ENCODE measurements at regions not wholly inside any gene's neighbourhood (a gene's known extent, or its start where the extent isn't known, plus 50 kb on each side); places are given as distances from the start of the nearest gene placed in this dataset.

DNA sequence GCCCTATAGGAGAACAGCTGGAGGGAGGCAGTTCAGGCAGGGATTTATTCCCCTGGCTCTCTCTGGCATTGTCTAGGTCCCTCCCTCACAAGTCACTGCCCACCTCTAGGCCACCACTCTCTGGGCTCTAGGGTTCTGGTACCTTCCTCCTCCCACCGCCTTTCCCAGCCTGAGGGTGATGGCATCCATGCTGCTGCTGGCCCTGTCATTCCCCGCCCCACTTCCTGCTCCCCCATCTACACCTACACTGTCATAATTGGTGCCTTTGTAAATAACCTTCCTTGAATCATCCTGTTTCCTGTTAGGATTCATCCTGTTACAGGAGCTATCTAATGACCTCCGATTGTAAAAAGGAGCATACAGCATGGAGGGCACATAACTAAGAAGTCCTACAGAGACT, 303.3 kb upstream of the COBL start:
- Histone ChIP-seq H3K4me3 (ENCODE audit: control insufficient read depth in 1 of 2, extremely low read depth in 1 of 2, low read length in 1 of 2) (no peak overlapping the region), H3K27me3 (replicated peaks in 1 of 2; ENCODE audit: control insufficient read depth in 2 of 2, extremely low read depth in 1 of 2, insufficient read depth in 2 of 2, low read length in 1 of 2) (no peaks in the 10 kb centered on the region), H3K4me1 (ENCODE audit: control insufficient read depth in 1 of 2, extremely low read depth in 1 of 2, insufficient read depth in 2 of 2, low read length in 2 of 2) (no peaks in the 10 kb centered on the region), H3K36me3 (ENCODE audit: control insufficient read depth in 2 of 2, extremely low read depth in 1 of 2, insufficient read depth in 1 of 2, low read length in 1 of 2) (no peaks in the 10 kb centered on the region), H3K27ac (ENCODE audit: low read length) (no peak overlapping the region), H3K9me3 (no peaks in the 10 kb centered on the region)
- Mint-ChIP-seq H3K27ac (no peak overlapping the region), H3K9me3 (peaks cover 11 to 22% (median 16%) of the 10 kb centered on the region in 3 donors), H3K4me1 (no peaks in the 10 kb centered on the region), H3K4me3 (no peak overlapping the region), H3K36me3 (no peaks in the 10 kb centered on the region), H3K27me3 (no peaks in the 10 kb centered on the region)
- DNase-seq: no peak
- WGBS (ENCODE audit: insufficient coverage): 77% methylated on average over 3 of the region's 3 CpGs
- CTCF ChIA-PET: no interaction called here
- ATAC-seq (replicated peaks in 1 of 4): no peak
- POLR2A ChIA-PET: no interaction called here

- Mint-ChIP-seq H3K4me3 (no peak overlapping the region), H3K36me3 (no peaks in the 10 kb centered on the region), H3K4me1 (no peaks in the 10 kb centered on the region), H3K27me3 (no peaks in the 10 kb centered on the region), H3K9me3 (peaks cover 2 to 9% (median 5%) of the 10 kb centered on the region in 3 donors), H3K27ac (no peak overlapping the region)
- no peak overlapping the region for H3K4me3 ChIP-seq (ENCODE audit: control insufficient read depth in 1 of 2, extremely low read depth in 1 of 2, low read length in 1 of 2)
- no peak overlapping the region for H3K27ac ChIP-seq (ENCODE audit: low read length)
- H3K9me3 ChIP-seq: no peaks in the 10 kb centered on the region
- H3K36me3 ChIP-seq (ENCODE audit: control insufficient read depth in 2 of 2, extremely low read depth in 1 of 2, insufficient read depth in 1 of 2, low read length in 1 of 2): no peaks in the 10 kb centered on the region
- DNase-seq: no peak
- H3K27me3 ChIP-seq (replicated peaks in 1 of 2; ENCODE audit: control insufficient read depth in 2 of 2, extremely low read depth in 1 of 2, insufficient read depth in 2 of 2, low read length in 1 of 2): no peaks in the 10 kb centered on the region
- 66% methylated on average over 5 of the region's 5 CpGs for WGBS (ENCODE audit: insufficient coverage)
- no peak for ATAC-seq (replicated peaks in 1 of 4)
- ChIA-PET CTCF (no interaction called here), POLR2A (no interaction called here)
- no peaks in the 10 kb centered on the region for H3K4me1 ChIP-seq (ENCODE audit: control insufficient read depth in 1 of 2, extremely low read depth in 1 of 2, insufficient read depth in 2 of 2, low read length in 2 of 2)
These were observed 301.1 kb upstream of the COBL start for GRCh38 chr7:51617686-51618085.

DNA sequence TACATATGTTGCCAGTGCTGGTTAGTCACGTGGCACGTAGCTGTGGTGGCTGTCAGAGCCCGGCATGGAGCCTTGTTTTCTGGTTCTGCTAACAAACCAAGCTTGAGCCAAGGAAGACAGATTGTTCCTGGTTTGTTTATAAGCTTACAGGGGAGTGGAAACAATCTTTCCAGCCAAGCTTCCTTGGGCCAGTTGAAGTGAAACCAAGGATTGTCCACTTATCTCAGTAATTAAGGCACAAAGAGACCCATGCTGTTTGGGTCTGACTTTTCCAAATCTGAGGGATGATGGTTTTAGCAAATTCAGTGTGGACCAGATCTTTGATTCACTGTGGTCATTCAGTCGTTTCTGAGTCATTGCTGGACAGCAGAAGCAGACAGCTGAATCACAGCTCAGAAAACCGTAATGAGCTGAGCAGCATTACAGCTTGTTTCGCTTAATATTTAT, 297.3 kb upstream of the COBL start:
- Histone ChIP-seq H3K4me1 (ENCODE audit: control insufficient read depth in 1 of 2, extremely low read depth in 1 of 2, insufficient read depth in 2 of 2, low read length in 2 of 2) (no peaks in the 10 kb centered on the region), H3K36me3 (ENCODE audit: control insufficient read depth in 2 of 2, extremely low read depth in 1 of 2, insufficient read depth in 1 of 2, low read length in 1 of 2) (no peaks in the 10 kb centered on the region), H3K4me3 (ENCODE audit: control insufficient read depth in 1 of 2, extremely low read depth in 1 of 2, low read length in 1 of 2) (no peak overlapping the region), H3K27me3 (replicated peaks in 1 of 2; ENCODE audit: control insufficient read depth in 2 of 2, extremely low read depth in 1 of 2, insufficient read depth in 2 of 2, low read length in 1 of 2) (no peaks in the 10 kb centered on the region), H3K27ac (ENCODE audit: low read length) (no peak overlapping the region), H3K9me3 (no peaks in the 10 kb centered on the region)
- H3K9me3 Mint-ChIP-seq: peaks cover 0 to 7% (median 4%) of the 10 kb centered on the region in 3 donors
- 63% methylated on average over 6 of the region's 6 CpGs for WGBS (ENCODE audit: insufficient coverage)
- CTCF ChIA-PET: no interaction called here
- no peak overlapping the region for H3K4me3 Mint-ChIP-seq
- H3K27ac Mint-ChIP-seq: no peak overlapping the region
- no peaks in the 10 kb centered on the region for H3K36me3 Mint-ChIP-seq
- no peak for ATAC-seq (replicated peaks in 1 of 4)
- DNase-seq: no peak
- POLR2A ChIA-PET: no interaction called here
- no peaks in the 10 kb centered on the region for H3K4me1 Mint-ChIP-seq
- no peaks in the 10 kb centered on the region for H3K27me3 Mint-ChIP-seq

DNA sequence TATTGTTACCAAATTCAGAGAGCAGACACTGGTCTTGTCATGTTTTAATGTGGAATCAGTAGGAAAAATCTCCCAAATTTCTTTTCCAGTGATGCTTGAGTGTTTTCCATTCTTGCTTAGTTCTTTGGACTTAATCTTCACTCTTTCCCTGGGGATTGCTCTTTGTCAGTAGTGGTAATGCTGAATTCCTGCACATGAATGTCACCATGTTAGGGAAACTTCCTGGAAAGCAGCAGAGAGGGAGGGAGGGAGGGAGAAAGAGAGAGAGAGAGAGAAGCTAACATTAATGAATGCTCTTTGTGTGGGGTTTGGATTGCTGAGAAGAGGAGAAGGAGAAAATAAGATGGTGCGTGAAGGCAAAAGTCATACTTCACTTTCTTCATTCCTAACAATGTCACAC, 295.3 kb upstream of the COBL start:
- ATAC-seq (replicated peaks in 1 of 4): no peak
- no peaks in the 10 kb centered on the region for H3K27me3 Mint-ChIP-seq
- H3K27ac ChIP-seq (ENCODE audit: low read length): no peak overlapping the region
- peaks cover 0 to 1% of the 10 kb centered on the region in 2 experiments for H3K27me3 ChIP-seq (replicated peaks in 1 of 2; ENCODE audit: control insufficient read depth in 2 of 2, extremely low read depth in 1 of 2, insufficient read depth in 2 of 2, low read length in 1 of 2)
- H3K4me3 ChIP-seq (ENCODE audit: control insufficient read depth in 1 of 2, extremely low read depth in 1 of 2, low read length in 1 of 2): no peak overlapping the region
- no peak overlapping the region for H3K4me3 Mint-ChIP-seq
- no peaks in the 10 kb centered on the region for H3K9me3 ChIP-seq
- H3K9me3 Mint-ChIP-seq: peaks cover 0 to 9% (median 2%) of the 10 kb centered on the region in 3 donors
- no CpG with 5 or more reads among the region's 1 CpG for WGBS (ENCODE audit: insufficient coverage)
- H3K36me3 ChIP-seq (ENCODE audit: control insufficient read depth in 2 of 2, extremely low read depth in 1 of 2, insufficient read depth in 1 of 2, low read length in 1 of 2): no peaks in the 10 kb centered on the region
- ChIA-PET CTCF (no interaction called here), POLR2A (no interaction called here)
- DNase-seq: no peak
- H3K27ac Mint-ChIP-seq: no peak overlapping the region
- H3K4me1 Mint-ChIP-seq: no peaks in the 10 kb centered on the region
- no peaks in the 10 kb centered on the region for H3K4me1 ChIP-seq (ENCODE audit: control insufficient read depth in 1 of 2, extremely low read depth in 1 of 2, insufficient read depth in 2 of 2, low read length in 2 of 2)
- H3K36me3 Mint-ChIP-seq: no peaks in the 10 kb centered on the region

GRCh38 chr7:51607447-51607846, 290.8 kb upstream of the COBL start:
- Histone ChIP-seq H3K4me3 (ENCODE audit: control insufficient read depth in 1 of 2, extremely low read depth in 1 of 2, low read length in 1 of 2) (no peak overlapping the region), H3K27me3 (replicated peaks in 1 of 2; ENCODE audit: control insufficient read depth in 2 of 2, extremely low read depth in 1 of 2, insufficient read depth in 2 of 2, low read length in 1 of 2) (peaks cover 0 to 2% of the 10 kb centered on the region in 2 experiments), H3K4me1 (ENCODE audit: control insufficient read depth in 1 of 2, extremely low read depth in 1 of 2, insufficient read depth in 2 of 2, low read length in 2 of 2) (no peaks in the 10 kb centered on the region), H3K36me3 (ENCODE audit: control insufficient read depth in 2 of 2, extremely low read depth in 1 of 2, insufficient read depth in 1 of 2, low read length in 1 of 2) (no peaks in the 10 kb centered on the region), H3K27ac (ENCODE audit: low read length) (no peak overlapping the region), H3K9me3 (no peaks in the 10 kb centered on the region)
- H3K27ac Mint-ChIP-seq: no peak overlapping the region
- 89% methylated on average over 8 of the region's 11 CpGs for WGBS (ENCODE audit: insufficient coverage)
- DNase-seq: no peak
- ChIA-PET CTCF (no interaction called here), POLR2A (no interaction called here)
- no peaks in the 10 kb centered on the region for H3K27me3 Mint-ChIP-seq
- no peaks in the 10 kb centered on the region for H3K4me1 Mint-ChIP-seq
- no peak for ATAC-seq (replicated peaks in 1 of 4)
- no peaks in the 10 kb centered on the region for H3K36me3 Mint-ChIP-seq
- no peak overlapping the region for H3K4me3 Mint-ChIP-seq
- peaks cover 2 to 7% (median 2%) of the 10 kb centered on the region in 3 donors for H3K9me3 Mint-ChIP-seq

DNA sequence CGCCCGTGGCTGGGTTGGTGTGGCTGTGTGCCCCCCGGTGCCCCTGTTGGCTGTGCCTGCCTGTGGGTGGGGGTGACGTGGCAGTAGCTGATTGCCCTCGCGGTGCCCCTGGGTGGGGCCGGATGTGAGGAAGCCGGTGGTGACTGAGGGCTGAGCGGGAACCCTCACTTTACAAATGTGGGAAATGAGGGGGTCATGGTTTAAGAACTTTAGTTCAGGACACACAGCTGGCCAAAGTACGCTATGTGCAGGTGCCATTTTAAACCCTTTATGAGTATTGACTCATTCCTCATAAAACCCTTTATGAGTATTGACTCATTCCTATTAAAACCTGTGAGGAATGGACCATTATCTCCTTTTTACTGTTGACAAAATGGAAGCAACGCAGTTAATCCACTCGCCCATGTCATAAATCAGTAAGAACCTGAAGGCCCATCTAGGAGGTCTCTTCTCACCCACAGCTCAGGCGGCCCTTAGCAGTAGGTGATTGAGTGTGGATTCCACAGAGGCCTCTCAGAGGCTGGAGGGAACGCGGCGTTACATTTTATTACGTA, 290.1 kb upstream of the COBL start:
- Mint-ChIP-seq H3K4me1 (no peaks in the 10 kb centered on the region), H3K4me3 (no peak overlapping the region), H3K9me3 (peaks cover 2 to 12% (median 8%) of the 10 kb centered on the region in 3 donors), H3K27me3 (no peaks in the 10 kb centered on the region), H3K27ac (no peak overlapping the region), H3K36me3 (no peaks in the 10 kb centered on the region)
- WGBS (ENCODE audit: insufficient coverage): 81% methylated on average over 3 of the region's 17 CpGs
- ChIA-PET CTCF (no interaction called here), POLR2A (no interaction called here)
- Histone ChIP-seq H3K4me3 (ENCODE audit: control insufficient read depth in 1 of 2, extremely low read depth in 1 of 2, low read length in 1 of 2) (no peak overlapping the region), H3K9me3 (no peaks in the 10 kb centered on the region), H3K4me1 (ENCODE audit: control insufficient read depth in 1 of 2, extremely low read depth in 1 of 2, insufficient read depth in 2 of 2, low read length in 2 of 2) (no peaks in the 10 kb centered on the region), H3K27ac (ENCODE audit: low read length) (no peak overlapping the region), H3K27me3 (replicated peaks in 1 of 2; ENCODE audit: control insufficient read depth in 2 of 2, extremely low read depth in 1 of 2, insufficient read depth in 2 of 2, low read length in 1 of 2) (peaks cover 0 to 2% of the 10 kb centered on the region in 2 experiments), H3K36me3 (ENCODE audit: control insufficient read depth in 2 of 2, extremely low read depth in 1 of 2, insufficient read depth in 1 of 2, low read length in 1 of 2) (no peaks in the 10 kb centered on the region)
- no peak for ATAC-seq (replicated peaks in 1 of 4)
- no peak for DNase-seq

DNA sequence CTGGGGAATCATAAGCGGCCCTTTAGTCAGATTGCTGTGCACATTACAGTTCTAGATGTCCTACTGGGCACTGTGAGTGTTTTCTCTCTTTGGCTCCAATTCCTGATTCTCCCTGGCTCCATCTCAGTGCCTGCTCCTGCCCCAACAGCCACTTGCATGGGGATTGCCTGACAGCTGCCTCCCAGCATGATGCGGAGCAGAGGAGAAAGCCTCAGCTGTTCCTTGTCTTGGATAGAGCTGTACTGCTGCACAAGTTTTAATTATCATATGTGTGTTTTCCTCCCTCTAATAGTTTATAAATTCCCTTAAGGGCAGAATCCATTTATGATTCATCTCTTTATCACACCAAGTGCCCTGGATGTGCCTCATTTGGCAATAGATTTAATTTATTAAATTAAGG, 285.8 kb upstream of the COBL start:
- ChIA-PET CTCF (no interaction called here), POLR2A (no interaction called here)
- H3K9me3 Mint-ChIP-seq: peaks cover 3 to 25% (median 17%) of the 10 kb centered on the region in 3 donors
- Histone ChIP-seq H3K27ac (ENCODE audit: low read length) (no peak overlapping the region), H3K27me3 (replicated peaks in 1 of 2; ENCODE audit: control insufficient read depth in 2 of 2, extremely low read depth in 1 of 2, insufficient read depth in 2 of 2, low read length in 1 of 2) (peaks cover 0 to 2% of the 10 kb centered on the region in 2 experiments), H3K9me3 (no peaks in the 10 kb centered on the region), H3K4me3 (ENCODE audit: control insufficient read depth in 1 of 2, extremely low read depth in 1 of 2, low read length in 1 of 2) (no peak overlapping the region), H3K36me3 (ENCODE audit: control insufficient read depth in 2 of 2, extremely low read depth in 1 of 2, insufficient read depth in 1 of 2, low read length in 1 of 2) (no peaks in the 10 kb centered on the region), H3K4me1 (ENCODE audit: control insufficient read depth in 1 of 2, extremely low read depth in 1 of 2, insufficient read depth in 2 of 2, low read length in 2 of 2) (no peaks in the 10 kb centered on the region)
- H3K36me3 Mint-ChIP-seq: no peaks in the 10 kb centered on the region
- no peaks in the 10 kb centered on the region for H3K4me1 Mint-ChIP-seq
- H3K27ac Mint-ChIP-seq: no peak overlapping the region
- H3K4me3 Mint-ChIP-seq: no peak overlapping the region
- ATAC-seq (replicated peaks in 1 of 4) (no peak), DNase-seq (no peak)
- no peaks in the 10 kb centered on the region for H3K27me3 Mint-ChIP-seq
- 80% methylated on average over 2 of the region's 2 CpGs for whole genome bisulfite sequencing (ENCODE audit: insufficient coverage)
